Activated T-cell treated with anti-CD3 and anti-CD28 coated beads, Interleukin-2, amount 50 U/mL, for 4 hours (primary cell): ENCODE measurements at regions not wholly inside any gene's neighbourhood (a gene's known extent, or its start where the extent isn't known, plus 50 kb on each side); places are given as distances from the start of the nearest gene placed in this dataset.

Source experiments
- ATAC-seq, 2 donors: fragments of 200-7000 bp; cut with Tn5 transposase; one replicate each; pipeline ENCODE4 v1.10.0; 2021
- DNase-seq: peaks from one replicate; pipeline ENCODE4 v3.0.0-alpha.2; 2020
- H3K27me3 Mint-ChIP-seq: one replicate; pipeline ENCODE4 v1.8.0; 2021; ENCODE audit warnings: low read depth, mixed read lengths
- H3K36me3 Mint-ChIP-seq: one replicate; pipeline ENCODE4 v1.8.0; 2022; ENCODE audit warnings: mixed read lengths; ENCODE audit not compliant: insufficient read depth
- H3K4me1 Mint-ChIP-seq: one replicate; pipeline ENCODE4 v1.8.0; 2021; ENCODE audit warnings: low read depth, mixed read lengths
- H3K4me3 Mint-ChIP-seq: one replicate; pipeline ENCODE4 v1.8.0; 2021; ENCODE audit warnings: mild to moderate bottlenecking, moderate library complexity, mixed read lengths
- H3K9me3 Mint-ChIP-seq: one replicate; pipeline ENCODE4 v1.8.0; 2021; ENCODE audit warnings: mixed read lengths

- DNase-seq, result no peak
- Mint-ChIP-seq H3K4me3 (no peak overlapping the region), H3K4me1 (no peaks in the 10 kb centered on the region), H3K36me3 (no peaks in the 10 kb centered on the region), H3K27me3 (peaks cover 7% of the 10 kb centered on the region), H3K9me3 (no peaks in the 10 kb centered on the region)
- no peak for ATAC-seq
These were observed 216.4 kb downstream of the MN1 start for GRCh38 chr22:27585141-27585540.

DNA sequence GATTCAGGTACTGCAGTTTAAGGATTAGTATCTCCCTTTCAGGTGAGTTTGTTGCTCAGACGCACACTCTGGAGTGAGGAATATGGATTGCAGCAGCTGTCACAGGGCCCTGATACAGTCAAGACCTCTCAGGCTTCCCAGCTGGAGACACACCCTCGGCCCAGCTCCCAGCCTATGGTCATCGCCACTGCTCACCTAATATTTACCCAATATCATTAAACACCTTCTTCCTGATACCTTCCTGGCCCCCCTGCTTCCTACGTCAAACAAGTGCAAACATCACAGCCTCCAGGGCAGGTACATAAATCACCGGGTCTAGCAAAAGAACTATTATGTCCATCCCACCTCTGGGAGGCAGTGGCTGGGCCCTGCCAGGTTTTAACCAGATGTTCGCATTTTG lies 213.3 kb downstream of the MN1 start:
- H3K36me3 Mint-ChIP-seq, result no peaks in the 10 kb centered on the region
- ATAC-seq (no peak), DNase-seq (no peak)
- no peaks in the 10 kb centered on the region for H3K4me1 Mint-ChIP-seq
- H3K4me3 Mint-ChIP-seq, result no peak overlapping the region
- no peaks in the 10 kb centered on the region for H3K9me3 Mint-ChIP-seq
- H3K27me3 Mint-ChIP-seq, result no peaks in the 10 kb centered on the region

- no peak for DNase-seq
- H3K27me3 Mint-ChIP-seq, result no peaks in the 10 kb centered on the region
- H3K4me3 Mint-ChIP-seq, result no peak overlapping the region
- no peaks in the 10 kb centered on the region for H3K9me3 Mint-ChIP-seq
- ATAC-seq, result no peak
- H3K36me3 Mint-ChIP-seq, result no peaks in the 10 kb centered on the region
- H3K4me1 Mint-ChIP-seq, result no peaks in the 10 kb centered on the region
These were observed 212.6 kb downstream of the MN1 start for GRCh38 chr22:27588915-27589314.

- Mint-ChIP-seq H3K4me3 (no peak overlapping the region), H3K36me3 (no peaks in the 10 kb centered on the region), H3K27me3 (peaks cover 2% of the 10 kb centered on the region), H3K4me1 (no peaks in the 10 kb centered on the region), H3K9me3 (no peaks in the 10 kb centered on the region)
- DNase-seq (no peak), ATAC-seq (no peak)
These were observed 210.5 kb downstream of the MN1 start for GRCh38 chr22:27591060-27591459.

DNA sequence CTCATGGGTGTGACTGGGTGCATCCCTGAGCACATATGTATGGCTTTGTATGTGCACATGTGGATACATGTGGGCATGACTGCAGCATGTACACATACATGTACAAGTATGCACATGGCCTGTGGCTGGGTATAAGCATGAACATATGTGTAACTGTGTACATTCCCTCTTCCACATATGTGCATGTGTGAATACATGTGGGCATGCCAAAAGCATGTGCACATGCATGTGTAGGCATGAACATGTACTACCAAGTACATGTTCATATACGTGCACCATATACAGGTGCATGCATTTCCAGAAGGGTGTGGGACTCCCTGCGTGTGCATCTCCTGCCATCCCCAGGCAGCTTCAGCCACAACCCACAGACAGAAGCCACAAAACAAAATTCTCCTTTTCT lies 208.2 kb downstream of the MN1 start:
- no peak for ATAC-seq
- H3K4me1 Mint-ChIP-seq, result no peaks in the 10 kb centered on the region
- H3K9me3 Mint-ChIP-seq, result no peaks in the 10 kb centered on the region
- DNase-seq, result no peak
- H3K27me3 Mint-ChIP-seq, result peaks cover 2% of the 10 kb centered on the region
- no peaks in the 10 kb centered on the region for H3K36me3 Mint-ChIP-seq
- no peak overlapping the region for H3K4me3 Mint-ChIP-seq

DNA sequence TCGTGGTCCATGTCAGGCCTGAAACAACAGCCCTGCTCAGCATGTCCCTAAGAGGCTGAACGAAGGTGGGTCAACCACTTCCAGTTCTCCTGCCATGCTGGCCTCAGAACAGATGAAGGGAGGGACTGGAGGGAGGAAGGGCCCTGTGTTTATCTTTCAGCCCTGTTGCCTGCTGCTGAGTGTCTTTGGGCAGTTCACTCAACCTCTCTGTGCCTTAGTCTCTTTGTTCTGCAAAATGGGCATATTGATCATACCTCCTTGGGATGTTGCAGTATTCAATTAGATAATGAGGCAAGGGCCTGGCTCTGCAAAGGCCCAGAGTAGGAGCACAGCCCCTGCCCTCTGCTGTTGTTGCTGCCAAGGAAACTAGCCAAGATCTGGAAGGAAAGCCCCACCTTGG lies 207.5 kb downstream of the MN1 start:
- no peaks in the 10 kb centered on the region for H3K4me1 Mint-ChIP-seq
- no peak overlapping the region for H3K4me3 Mint-ChIP-seq
- ATAC-seq (no peak), DNase-seq (no peak)
- peaks cover 2% of the 10 kb centered on the region for H3K27me3 Mint-ChIP-seq
- no peaks in the 10 kb centered on the region for H3K36me3 Mint-ChIP-seq
- no peaks in the 10 kb centered on the region for H3K9me3 Mint-ChIP-seq

DNA sequence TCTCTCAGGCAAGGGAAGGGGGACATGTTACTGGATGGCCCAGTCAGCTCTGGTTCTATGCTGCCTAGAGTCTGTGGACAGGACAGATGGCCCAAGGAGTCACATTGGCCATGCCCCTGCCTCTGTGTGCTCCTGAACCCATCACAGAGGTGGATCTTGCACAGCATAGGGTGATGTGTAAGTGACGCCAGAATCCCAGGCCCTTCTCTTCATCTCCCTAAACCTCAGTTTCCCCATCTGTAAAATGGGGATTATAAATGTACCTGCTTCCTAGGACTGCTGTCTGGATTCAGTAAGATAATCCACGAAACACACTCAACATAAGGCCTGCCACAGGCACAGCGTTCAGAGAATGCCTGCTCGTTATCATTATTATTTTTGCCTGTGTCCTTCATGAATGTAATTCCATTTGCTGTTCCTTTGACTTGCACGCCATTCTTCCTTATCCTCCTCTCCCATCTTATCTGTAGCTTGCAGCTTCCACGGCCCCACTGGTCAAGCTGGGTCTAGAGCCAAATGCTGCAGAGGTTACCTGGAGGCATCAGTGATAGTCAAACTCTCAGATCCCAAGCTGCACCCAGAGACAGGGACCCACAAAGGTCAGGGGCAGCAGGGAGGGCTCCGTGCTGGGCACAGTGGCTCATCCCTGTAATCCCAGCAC lies 207.0 kb downstream of the MN1 start:
- peaks cover 2% of the 10 kb centered on the region for H3K27me3 Mint-ChIP-seq
- ATAC-seq (no peak), DNase-seq (no peak)
- no peaks in the 10 kb centered on the region for H3K9me3 Mint-ChIP-seq
- no peaks in the 10 kb centered on the region for H3K36me3 Mint-ChIP-seq
- no peak overlapping the region for H3K4me3 Mint-ChIP-seq
- H3K4me1 Mint-ChIP-seq, result no peaks in the 10 kb centered on the region

DNA sequence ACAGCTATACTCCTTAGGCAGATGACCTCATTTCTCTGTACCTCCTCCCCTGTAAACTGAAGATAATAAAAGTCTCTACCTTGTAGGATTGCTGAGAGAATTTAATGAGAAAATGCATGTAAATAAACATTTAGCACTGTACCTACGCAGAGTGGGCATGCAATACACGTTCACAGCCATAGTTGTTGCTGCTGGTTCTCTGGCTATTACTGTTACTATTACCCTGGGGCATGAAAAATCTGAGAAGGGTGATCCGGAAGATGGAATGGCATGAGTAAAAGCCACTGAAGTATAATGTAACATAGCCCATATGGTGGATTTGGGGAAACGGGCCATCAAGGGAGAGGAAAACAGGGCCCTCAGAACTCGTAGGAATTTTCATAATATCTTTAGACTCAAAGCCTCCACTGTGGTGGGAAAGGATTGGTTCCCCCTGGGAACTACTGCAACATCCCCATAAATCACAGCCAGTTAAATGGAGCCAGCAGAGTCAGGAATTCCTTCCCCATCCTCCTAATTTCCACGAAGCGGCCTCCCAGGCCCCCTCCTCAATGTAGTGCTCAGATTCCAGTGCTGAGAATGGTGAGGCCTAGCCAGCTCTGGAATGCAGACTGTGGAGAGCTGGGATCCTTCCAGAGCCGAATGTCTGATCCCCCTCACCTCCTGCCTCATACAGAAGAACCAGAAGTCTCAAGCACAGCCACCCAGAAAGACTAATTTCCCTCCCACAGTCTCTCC lies 205.3 kb downstream of the MN1 start:
- no peak for DNase-seq
- no peak for ATAC-seq
- Mint-ChIP-seq H3K36me3 (no peaks in the 10 kb centered on the region), H3K27me3 (peaks cover 2% of the 10 kb centered on the region), H3K4me3 (no peak overlapping the region), H3K4me1 (no peaks in the 10 kb centered on the region), H3K9me3 (no peaks in the 10 kb centered on the region)

DNA sequence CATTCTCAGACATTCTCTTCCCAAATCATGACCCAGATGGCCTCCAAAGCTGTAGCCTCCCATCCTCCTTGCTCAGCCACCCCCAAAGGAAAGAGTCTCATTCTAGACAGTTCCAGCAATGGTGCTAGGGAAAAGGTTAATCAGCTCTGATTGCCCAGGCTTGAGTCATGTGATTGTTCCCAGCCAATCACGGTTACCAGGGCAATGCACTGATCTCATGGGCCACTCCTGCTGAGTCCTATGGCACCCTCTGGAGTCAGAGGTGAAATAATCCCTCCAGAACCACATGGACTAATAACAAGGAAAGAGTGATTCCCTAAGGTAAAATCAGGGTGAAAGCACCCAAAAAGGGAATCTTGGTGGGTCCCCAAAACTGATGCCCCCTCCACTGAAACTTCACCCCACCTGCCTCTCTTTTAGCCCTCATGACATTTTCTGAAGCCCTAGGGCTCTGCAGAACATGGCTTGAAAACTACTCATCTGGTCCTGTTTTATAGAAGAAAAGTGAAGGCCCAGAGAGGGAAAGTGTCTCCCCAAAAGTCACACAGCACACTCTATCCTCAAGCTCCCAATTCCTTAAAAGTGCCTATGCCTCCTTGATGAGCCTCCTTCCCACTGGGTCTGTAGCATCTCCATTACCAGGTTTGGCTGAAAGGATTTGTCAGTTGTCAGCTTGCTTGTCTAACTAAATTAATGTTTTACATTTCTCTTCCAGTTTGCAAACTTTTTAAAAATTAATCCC lies 203.7 kb downstream of the MN1 start:
- Mint-ChIP-seq H3K27me3 (peaks cover 2% of the 10 kb centered on the region), H3K9me3 (no peaks in the 10 kb centered on the region), H3K36me3 (no peaks in the 10 kb centered on the region), H3K4me1 (no peaks in the 10 kb centered on the region), H3K4me3 (no peak overlapping the region)
- DNase-seq (no peak), ATAC-seq (no peak)

GRCh38 chr22:27598792-27599191 lies 202.8 kb downstream of the MN1 start:
- no peaks in the 10 kb centered on the region for H3K4me1 Mint-ChIP-seq
- ATAC-seq (no peak), DNase-seq (no peak)
- H3K27me3 Mint-ChIP-seq, result peaks cover 2% of the 10 kb centered on the region
- H3K9me3 Mint-ChIP-seq, result no peaks in the 10 kb centered on the region
- H3K36me3 Mint-ChIP-seq, result no peaks in the 10 kb centered on the region
- no peak overlapping the region for H3K4me3 Mint-ChIP-seq

DNA sequence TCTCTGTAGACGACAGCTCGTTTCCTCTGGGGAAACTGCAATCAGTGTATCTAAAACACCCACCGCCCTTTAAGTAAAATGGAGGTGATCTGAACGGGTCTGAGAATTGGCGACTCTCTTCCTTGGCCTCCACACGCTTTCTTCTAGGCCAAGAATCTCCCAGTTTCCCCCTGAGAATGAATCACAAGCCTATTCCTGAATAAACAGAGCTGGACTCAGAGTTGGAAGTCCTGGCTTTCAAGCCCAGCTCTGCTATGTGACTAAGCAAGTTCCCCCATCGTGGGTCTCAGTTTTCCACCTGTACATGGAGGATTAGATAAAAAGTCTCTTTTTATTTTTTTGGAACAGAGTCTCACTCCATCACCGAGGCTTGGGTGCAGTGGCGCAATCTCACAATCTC lies 200.4 kb downstream of the MN1 start:
- H3K9me3 Mint-ChIP-seq, result no peaks in the 10 kb centered on the region
- no peaks in the 10 kb centered on the region for H3K4me1 Mint-ChIP-seq
- ATAC-seq (no peak), DNase-seq (no peak)
- H3K4me3 Mint-ChIP-seq, result no peak overlapping the region
- H3K36me3 Mint-ChIP-seq, result no peaks in the 10 kb centered on the region
- H3K27me3 Mint-ChIP-seq, result peaks cover 2% of the 10 kb centered on the region

DNA sequence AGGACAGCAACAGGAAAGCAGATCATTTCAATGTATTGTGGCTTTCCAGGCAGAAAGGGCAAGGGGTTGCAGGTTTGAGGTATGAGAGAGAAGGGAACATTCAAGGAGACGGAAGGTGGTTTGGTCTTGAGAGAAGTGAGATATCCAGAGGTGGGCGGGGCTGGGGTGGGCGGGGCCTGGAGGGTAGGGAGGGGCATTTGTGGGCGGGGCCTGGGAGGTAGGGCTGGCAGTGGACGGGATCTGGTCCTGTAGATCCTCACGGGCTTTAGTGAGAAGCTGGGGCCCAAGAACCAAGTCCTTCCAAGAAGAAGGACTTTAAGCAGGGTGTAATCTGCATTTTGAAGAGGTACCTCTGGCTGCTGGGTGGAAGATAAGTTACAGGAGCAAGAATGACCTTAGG lies 199.2 kb downstream of the MN1 start:
- DNase-seq (no peak), ATAC-seq (no peak)
- Mint-ChIP-seq H3K9me3 (no peaks in the 10 kb centered on the region), H3K27me3 (peaks cover 2% of the 10 kb centered on the region), H3K4me3 (no peak overlapping the region), H3K36me3 (no peaks in the 10 kb centered on the region), H3K4me1 (no peaks in the 10 kb centered on the region)

- no peak overlapping the region for H3K4me3 Mint-ChIP-seq
- H3K27me3 Mint-ChIP-seq, result peaks cover 2% of the 10 kb centered on the region
- ATAC-seq (no peak), DNase-seq (no peak)
- H3K9me3 Mint-ChIP-seq, result no peaks in the 10 kb centered on the region
- no peaks in the 10 kb centered on the region for H3K4me1 Mint-ChIP-seq
- no peaks in the 10 kb centered on the region for H3K36me3 Mint-ChIP-seq
These were observed 198.3 kb downstream of the MN1 start for GRCh38 chr22:27603111-27603799.

- Mint-ChIP-seq H3K9me3 (no peaks in the 10 kb centered on the region), H3K36me3 (no peaks in the 10 kb centered on the region), H3K4me1 (no peaks in the 10 kb centered on the region), H3K27me3 (peaks cover 2% of the 10 kb centered on the region), H3K4me3 (no peak overlapping the region)
- DNase-seq, result no peak
- ATAC-seq, result no peak
These were observed 197.8 kb downstream of the MN1 start for GRCh38 chr22:27603800-27604144.
